ENCODE measurements at regions not wholly inside any gene's neighbourhood (a gene's known extent, or its start where the extent isn't known, plus 50 kb on each side); places are given as distances from the start of the nearest gene placed in this dataset.
A peak's percentile ranks its signal among the peaks of the same experiment; 100 is the strongest.
"Not testable (repeated sequence)": the region's sequence is repeated elsewhere in the genome, so short reads cannot be mapped to it uniquely, and the experiment has no call there.

GRCh38 chr7:20083781-20084180, 133.4 kb downstream of the MACC1 start:
- DNase-seq (ENCODE audit: low read depth, low spot score): no peak

- DNase-seq (ENCODE audit: low read depth, low spot score): no peak
These were observed 138.1 kb downstream of the MACC1 start for GRCh38 chr7:20079080-20079479.

GRCh38 chr7:20076835-20077234, 140.3 kb downstream of the MACC1 start:
- no peak for DNase-seq (ENCODE audit: low read depth, low spot score)

DNA sequence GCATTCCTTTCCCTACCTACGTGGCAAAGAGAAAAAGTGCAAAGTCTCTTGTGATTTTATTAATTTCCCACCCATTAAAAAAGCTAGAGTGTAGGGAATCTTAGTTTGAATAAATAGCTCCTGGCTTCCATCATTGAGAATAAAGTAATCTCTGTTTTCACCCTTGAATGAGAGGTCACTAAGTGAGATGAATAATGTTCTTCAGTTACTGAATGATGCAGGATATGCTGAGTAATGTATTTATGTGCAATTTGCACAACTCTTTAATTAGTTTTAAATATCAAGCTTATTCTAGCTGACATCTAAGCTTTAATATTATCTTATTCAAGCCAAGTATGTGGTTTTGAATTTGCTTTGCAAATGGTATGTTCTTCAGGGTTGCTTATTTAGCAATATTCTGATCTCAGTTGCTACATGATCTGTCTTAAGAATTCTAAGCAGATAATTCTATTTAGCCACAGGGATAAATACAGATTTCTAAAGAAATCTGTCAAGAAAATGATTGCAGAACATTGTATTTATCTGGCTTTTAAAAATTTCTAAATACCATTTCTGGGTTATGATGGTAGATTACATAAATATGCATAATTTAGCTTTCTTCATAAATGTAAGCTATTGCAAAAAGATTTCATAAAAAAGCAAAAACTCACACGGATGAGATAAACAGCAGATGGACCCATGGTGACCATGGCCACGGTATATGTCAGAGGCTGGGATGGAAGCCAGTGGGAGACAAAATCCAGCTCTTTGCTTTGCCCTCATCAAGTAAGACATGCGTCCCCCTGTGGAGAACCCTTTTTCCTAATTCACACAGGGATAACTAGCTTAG, 141.0 kb downstream of the MACC1 start:
- DNase-seq (ENCODE audit: low read depth, low spot score): no peak

GRCh38 chr7:20075440-20075839, 141.7 kb downstream of the MACC1 start:
- no peak for DNase-seq (ENCODE audit: low read depth, low spot score)

- not testable (repeated sequence) for DNase-seq (ENCODE audit: low read depth, low spot score)
These were observed 149.2 kb downstream of the MACC1 start for GRCh38 chr7:20068004-20068403.

DNA sequence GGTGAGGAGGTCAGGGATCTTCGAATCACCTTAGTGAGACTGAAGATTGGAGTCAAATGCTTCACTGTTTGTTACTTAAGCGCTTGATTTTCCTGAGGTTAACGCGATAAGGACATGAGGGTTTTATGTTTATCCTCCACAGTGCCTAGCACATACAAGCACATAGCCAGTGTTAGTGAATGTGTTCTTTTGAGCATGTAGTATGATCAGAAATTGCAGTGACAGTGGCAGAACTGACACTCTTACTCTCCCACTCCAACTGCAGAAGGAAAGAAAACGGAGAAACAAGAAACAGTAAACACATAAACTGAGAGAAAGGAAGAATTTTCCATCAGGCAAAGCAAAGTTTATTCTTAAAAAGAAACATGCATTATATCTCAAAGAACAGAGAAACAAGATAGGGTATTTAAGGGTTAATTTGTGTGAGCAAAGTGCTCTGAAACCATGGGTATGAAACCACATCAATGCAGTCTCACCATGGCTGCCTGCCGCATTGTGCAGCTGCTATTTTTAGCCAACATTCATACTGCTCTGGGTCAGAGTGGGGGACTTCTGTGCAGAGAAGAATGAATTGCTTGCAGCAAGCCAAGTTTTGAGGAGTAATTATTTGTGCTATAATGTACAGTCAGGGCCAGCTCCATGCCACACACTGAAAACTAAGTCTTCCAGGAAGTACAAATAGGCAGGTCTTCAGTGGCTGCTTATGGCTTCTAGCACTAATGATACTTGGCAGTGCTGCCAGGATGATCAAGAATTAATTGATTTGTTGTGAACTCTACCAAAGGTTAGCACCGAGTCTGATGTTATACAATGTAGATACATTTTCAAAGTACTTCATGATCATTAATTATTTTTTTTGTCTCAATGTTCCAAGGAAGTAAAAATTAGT, 152.0 kb downstream of the MACC1 start:
- no peak for DNase-seq (ENCODE audit: low read depth, low spot score)

DNA sequence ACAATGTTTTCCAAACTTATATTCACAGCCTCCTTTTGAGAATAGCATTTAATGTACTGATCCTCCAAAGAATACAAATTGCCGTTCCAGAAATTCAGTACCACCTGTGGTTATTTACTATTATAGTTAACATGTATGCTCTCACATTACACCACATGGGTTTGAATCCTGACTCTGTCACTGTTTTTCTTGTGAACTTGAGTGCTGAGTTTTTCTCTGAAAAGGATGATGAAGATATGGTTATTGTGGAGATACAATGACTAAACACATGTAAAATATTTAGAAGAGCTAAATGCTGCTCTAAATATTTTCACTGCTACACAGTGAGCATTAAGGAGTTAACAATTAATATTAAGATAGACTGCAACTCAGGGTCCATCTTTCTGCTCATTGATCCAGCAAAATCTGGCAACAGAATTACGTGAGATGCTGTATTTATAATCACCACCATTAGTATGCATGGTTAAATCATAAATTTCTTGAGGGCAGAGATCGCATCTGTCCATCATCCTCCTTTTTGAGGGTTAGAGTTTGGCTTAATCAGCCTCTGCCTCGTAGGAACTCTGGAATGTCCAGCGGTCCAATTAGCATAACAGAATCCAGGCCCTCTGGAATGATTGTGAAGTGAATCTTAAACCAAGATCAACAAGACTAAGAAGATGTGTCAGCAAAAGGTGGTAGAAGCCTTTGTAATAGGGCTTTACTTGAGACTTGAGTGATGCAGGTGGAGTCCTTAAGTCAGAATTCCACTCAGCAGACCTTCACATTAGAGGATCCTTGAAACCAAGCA, 152.8 kb downstream of the MACC1 start:
- DNase-seq (ENCODE audit: low read depth, low spot score): no peak

GRCh38 chr7:20063644-20064043, 153.5 kb downstream of the MACC1 start:
- DNase-seq (ENCODE audit: low read depth, low spot score): no peak

DNA sequence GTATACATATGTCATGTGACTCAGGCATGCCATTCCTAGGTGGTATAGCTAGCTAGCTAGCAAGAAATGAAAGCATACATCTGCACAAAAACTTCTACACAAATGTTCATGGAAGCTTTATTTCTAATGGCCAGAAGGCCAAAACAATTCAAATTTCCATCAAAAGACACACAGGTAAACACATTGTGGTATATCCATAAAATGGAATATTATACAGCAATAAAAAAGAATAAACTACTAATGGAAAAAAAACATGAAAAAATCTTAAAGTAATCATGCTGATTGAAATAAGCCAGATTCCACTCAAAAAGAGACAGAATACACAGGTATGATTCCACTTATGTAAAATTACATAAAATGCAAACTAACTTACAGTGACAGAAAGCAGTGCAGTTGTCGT, 154.3 kb downstream of the MACC1 start:
- no peak for DNase-seq (ENCODE audit: low read depth, low spot score)

GRCh38 chr7:20053334-20054104, 163.7 kb downstream of the MACC1 start:
- peak; percentile 45 for DNase-seq (ENCODE audit: low read depth, low spot score)

DNA sequence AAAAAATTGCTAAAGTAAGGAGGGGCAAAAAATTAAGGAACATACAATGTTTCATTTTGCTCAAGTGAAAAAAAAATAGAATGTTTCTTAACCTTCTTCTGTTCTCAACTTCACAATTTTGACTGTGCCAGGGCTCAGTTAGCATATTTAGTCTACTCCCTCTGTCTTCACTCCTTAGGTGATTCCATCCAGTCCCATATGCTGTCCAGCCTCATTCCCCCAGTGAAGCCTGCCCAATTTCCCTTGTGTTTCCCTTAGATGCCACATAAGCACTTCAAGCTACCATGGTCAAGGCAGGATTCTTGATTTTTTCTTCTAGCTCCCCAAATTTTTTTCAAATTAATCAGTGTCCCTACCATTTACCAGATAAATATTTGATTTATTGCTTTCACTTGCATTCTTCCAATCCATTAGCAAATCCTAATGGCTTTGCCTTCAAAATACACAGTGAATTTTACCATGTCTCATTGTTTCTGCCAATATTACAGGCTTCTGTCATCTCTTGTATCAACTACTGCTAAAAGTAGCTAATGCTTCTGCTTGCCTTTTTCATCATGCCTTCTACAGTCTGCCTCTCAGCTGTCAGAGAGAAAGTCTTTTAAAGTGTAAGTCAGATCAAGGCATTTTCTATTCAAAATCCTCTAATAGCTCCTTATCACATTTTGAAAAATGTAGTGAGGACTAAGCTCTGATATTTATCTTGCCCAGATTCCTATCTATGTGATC, 166.8 kb downstream of the MACC1 start:
- DNase-seq (ENCODE audit: low read depth, low spot score): no peak

GRCh38 chr7:20038676-20039075, 178.5 kb downstream of the MACC1 start:
- no peak for DNase-seq (ENCODE audit: low read depth, low spot score)

- DNase-seq (ENCODE audit: low read depth, low spot score): no peak
These were observed 181.8 kb downstream of the MACC1 start for GRCh38 chr7:20035279-20035875.

- DNase-seq (ENCODE audit: low read depth, low spot score): no peak
These were observed 183.4 kb downstream of the MACC1 start for GRCh38 chr7:20033621-20034400.

DNA sequence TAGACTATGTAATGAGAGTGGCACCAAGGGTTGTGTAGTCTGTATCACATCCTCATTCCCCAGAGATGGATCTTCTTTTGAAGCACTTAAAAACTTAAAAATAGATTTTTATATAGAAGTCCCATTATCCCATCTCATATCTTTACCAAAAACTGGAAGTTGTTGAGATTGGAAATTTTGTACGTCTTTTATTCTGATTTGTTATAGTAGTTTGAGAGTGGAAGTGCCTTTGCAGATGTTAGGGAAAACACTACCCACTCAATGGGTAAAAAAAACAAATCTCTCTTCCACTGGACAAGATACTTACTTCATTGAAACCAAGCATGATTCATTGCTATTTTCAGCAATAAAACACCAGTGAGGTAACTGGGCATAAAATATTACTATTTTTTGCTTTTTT, 184.4 kb downstream of the MACC1 start:
- DNase-seq (ENCODE audit: low read depth, low spot score): no peak

DNA sequence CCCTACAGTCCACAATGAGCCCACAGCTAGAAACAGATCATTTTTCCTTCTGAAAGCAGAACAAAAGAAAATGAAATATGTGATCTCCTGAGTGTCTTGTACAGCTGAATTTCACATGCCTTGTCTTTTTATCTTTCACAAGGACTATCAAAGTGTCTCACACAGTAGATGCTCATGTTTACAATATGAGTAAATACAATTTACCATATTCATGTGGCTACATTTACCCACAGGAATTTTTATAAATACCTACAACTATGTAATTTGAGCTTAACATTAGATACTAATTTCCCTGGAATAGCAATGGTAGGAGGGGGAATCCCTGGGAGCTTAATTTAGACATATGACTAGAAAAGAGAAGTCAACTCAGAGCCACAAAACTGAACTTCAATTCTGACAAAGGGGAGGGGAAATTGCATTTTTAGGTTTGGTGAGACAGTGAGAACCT, 186.2 kb downstream of the MACC1 start:
- DNase-seq (ENCODE audit: low read depth, low spot score): no peak

- no peak for DNase-seq (ENCODE audit: low read depth, low spot score)
These were observed 186.8 kb downstream of the MACC1 start for GRCh38 chr7:20030417-20030816.

DNA sequence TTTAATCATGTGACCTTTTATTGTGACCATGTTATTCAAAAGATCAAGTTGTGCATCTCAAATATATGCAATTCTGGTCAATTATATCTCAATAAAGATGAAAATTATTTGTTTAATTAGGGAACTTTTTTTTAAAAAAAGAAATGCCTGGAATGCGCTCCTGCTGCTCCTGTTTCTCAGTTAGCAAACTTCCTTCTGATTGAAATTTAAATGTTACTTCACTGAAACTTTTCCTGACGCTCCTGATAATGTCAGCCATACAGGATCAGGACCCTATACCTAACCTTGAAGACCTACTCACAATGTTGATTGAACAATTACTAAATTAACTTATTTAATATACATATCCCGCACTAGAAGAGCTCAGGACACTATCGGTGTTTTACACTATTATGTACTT, 190.4 kb downstream of the MACC1 start:
- no peak for DNase-seq (ENCODE audit: low read depth, low spot score)
